HepG2 (cell line): ENCODE measurements at regions not wholly inside any gene's neighbourhood (a gene's known extent, or its start where the extent isn't known, plus 50 kb on each side); places are given as distances from the start of the nearest gene placed in this dataset.

Experiments used
- ATAC-seq: fragments of 200-7000 bp; cut with Tn5 transposase; 3 replicates; pipeline ENCODE4 v1.9.1; 2020; ENCODE audit warnings: mild to moderate bottlenecking, moderate library complexity
- BruUV-seq: library from RNA; stranded (reverse); fragments of 400-500 nt; replicated peaks from 2 replicates; lab custom pipeline; 2021; lab: Mats Ljungman, UMichigan
- CTCF ChIA-PET: fragments of 300-600 bp; formaldehyde crosslinking; extraction: SDS; loops from one replicate; lab custom pipeline; 2021; ENCODE audit warnings: low total read pairs, inconsistent platforms, low intra/inter-chr PET ratio; lab: Yijun Ruan, JAX
- POLR2A ChIA-PET: fragments of 350-600 bp; sonication (Branson Sonifier 250); formaldehyde crosslinking; loops from one replicate; lab custom pipeline; 2020; ENCODE audit warnings: antibody characterized with exemption, inconsistent platforms; lab: Yijun Ruan, JAX
- DNase-seq: peaks from one replicate; pipeline ENCODE4 v3.0.0-alpha.2; 2015; ENCODE audit warnings: low spot score
- FAIRE-seq: peaks from 3 replicates; lab custom pipeline; 2011; peaks lifted over from hg19 to GRCh38; lab: Jason Lieb, UNC
- H2AFZ ChIP-seq: one replicate; pipeline ENCODE4 v1.6.1; 2011; ENCODE audit warnings: low read length, inconsistent platforms
- H3K27ac ChIP-seq: fragments of 300-600 bp; 3 replicates; pipeline ENCODE4 v1.8.0; 2011; ENCODE audit warnings: mixed run types, mild to moderate bottlenecking, mixed read lengths, low read length, inconsistent platforms; ENCODE audit not compliant: insufficient read depth; ENCODE audit errors: extremely low read length
- H3K27me3 ChIP-seq, 2 experiments: fragments of 200-600 bp in 1 of 2; 2 replicates in 1 of 2; 3 replicates in 1 of 2; pipeline versions ENCODE4 v1.6.0 to v1.8.0; 2011; ENCODE audit warnings: low read length in 2 of 2, mild to moderate bottlenecking in 2 of 2, moderate library complexity in 2 of 2, inconsistent platforms in 1 of 2; ENCODE audit not compliant: insufficient read depth in 2 of 2, control insufficient read depth in 1 of 2
- H3K36me3 ChIP-seq, 2 experiments: fragments of 200-600 bp in 1 of 2; replicated peaks in 1 of 2; 2 replicates in 1 of 2; 3 replicates in 1 of 2; pipeline versions ENCODE4 v1.5.1 to v1.8.0; 2011; ENCODE audit warnings: low read length in 2 of 2, inconsistent platforms in 1 of 2; ENCODE audit not compliant: insufficient read depth in 2 of 2, control insufficient read depth in 1 of 2
- H3K4me1 ChIP-seq: 2 replicates; pipeline ENCODE4 v1.5.1; 2012; ENCODE audit warnings: low read length, inconsistent platforms; ENCODE audit not compliant: insufficient read depth
- H3K4me2 ChIP-seq: 2 replicates; pipeline ENCODE4 v1.6.0; 2011; ENCODE audit warnings: low read depth, low read length, inconsistent platforms
- H3K4me3 ChIP-seq, 3 experiments: fragments of 200-600 bp in 1 of 3; sonication (generic), shearing (Covaris generic) in 1 of 3; replicated peaks in 1 of 3; 2 replicates each; pipeline ENCODE4 v1.5.1; 2011 to 2016; ENCODE audit warnings: low read length in 3 of 3, inconsistent platforms in 2 of 3, low read depth in 2 of 3, mild to moderate bottlenecking in 2 of 3, control low read depth in 1 of 3, mixed read lengths in 1 of 3; ENCODE audit not compliant: insufficient read depth in 1 of 3
- H3K79me2 ChIP-seq: one replicate; pipeline ENCODE4 v1.6.1; 2011; ENCODE audit warnings: low read length, inconsistent platforms; ENCODE audit not compliant: insufficient read depth
- H3K9ac ChIP-seq: 2 replicates; pipeline ENCODE4 v1.6.0; 2011; ENCODE audit warnings: mild to moderate bottlenecking, low read depth, low read length, inconsistent platforms; ENCODE audit not compliant: insufficient read depth
- H3K9me3 ChIP-seq: 2 replicates; pipeline ENCODE4 v1.5.1; 2012; ENCODE audit warnings: mild to moderate bottlenecking, low read length
- H4K20me1 ChIP-seq: 2 replicates; pipeline ENCODE4 v1.6.0; 2011; ENCODE audit warnings: inconsistent platforms, mild to moderate bottlenecking, low read length, moderate library complexity; ENCODE audit not compliant: insufficient read depth
- BCL6 ChIP-seq: IDR thresholded peaks from 2 replicates; pipeline ENCODE4 v1.6.1; 2016; ENCODE audit warnings: missing genetic modification reagents, missing compliant biosample characterization
- CEBPB ChIP-seq: IDR thresholded peaks from 2 replicates; pipeline ENCODE4 v1.6.1; 2011; ENCODE audit warnings: low read depth, low read length, improper control_type of control experiment, borderline replicate concordance
- HNF1A ChIP-seq, 2 experiments: sonication (generic) in 1 of 2; formaldehyde crosslinking in 1 of 2; IDR thresholded peaks; 2 replicates each; pipeline versions ENCODE4 v1.4.0 to v1.6.1; 2016 to 2020; ENCODE audit warnings: borderline replicate concordance in 1 of 2, low read depth in 1 of 2, mild to moderate bottlenecking in 1 of 2, missing genetic modification reagents in 1 of 2
- RXRA ChIP-seq: sonication (generic); formaldehyde crosslinking; IDR thresholded peaks from 2 replicates; pipeline ENCODE4 v1.5.1; 2020; ENCODE audit warnings: missing genetic modification reagents
- SSRP1 ChIP-seq: IDR thresholded peaks from 2 replicates; pipeline ENCODE4 v1.6.1; 2016; ENCODE audit warnings: control low read depth
- TEAD3 ChIP-seq: optimal IDR thresholded peaks from 2 replicates; pipeline ENCODE3; 2016; ENCODE audit warnings: borderline replicate concordance
- THAP11 ChIP-seq: IDR thresholded peaks from 2 replicates; pipeline ENCODE4 v1.6.1; 2016; ENCODE audit warnings: missing biosample characterization, missing genetic modification reagents
- ZBTB2 ChIP-seq: sonication (generic); formaldehyde crosslinking; IDR thresholded peaks from 2 replicates; pipeline ENCODE4 v1.8.0; 2022; ENCODE audit warnings: low read depth, missing genetic modification reagents
- ZFX ChIP-seq: sonication (generic); formaldehyde crosslinking; IDR thresholded peaks from 2 replicates; pipeline ENCODE4 v1.4.0; 2020; ENCODE audit warnings: mild to moderate bottlenecking, low read depth, missing genetic modification reagents, moderate library complexity
- ZKSCAN1 ChIP-seq: fragments of 150-350 bp; IDR thresholded peaks from 2 replicates; pipeline ENCODE4 v1.6.1; 2014; ENCODE audit warnings: low read length
- ZNF780A ChIP-seq: sonication (generic); formaldehyde crosslinking; IDR thresholded peaks from 2 replicates; pipeline ENCODE4 v1.8.0; 2022; ENCODE audit warnings: mild to moderate bottlenecking, missing genetic modification reagents, moderate library complexity
- WGBS: methylation state at CpG from one replicate; pipeline ENCODE4 v1.1.6; 2017; ENCODE audit warnings: low lambda C conversion rate; 5-methylcytosine and 5-hydroxymethylcytosine counted together
- in situ Hi-C: cut with HindIII; loops from 2 replicates; pipeline ENCODE4 v1.10.0; 2017; ENCODE audit warnings: low pct_unique_long_range_greater_than_20kb; ENCODE audit not compliant: extremely low pct_ligation_motif_present
- intact Hi-C: fragments of 100-400 bp; cut with micrococcal nuclease; formaldehyde crosslinking; loops from one replicate; pipeline ENCODE4 v1.10.0; 2022; ENCODE audit not compliant: unreplicated experiment

- 100% methylated on average over 2 of the region's 2 CpGs for WGBS
- FAIRE-seq (no peak), ATAC-seq (no peak), DNase-seq (no peak)
- no peaks in the 10 kb centered on the region for H3K9me3 ChIP-seq
- no peak overlapping the region for H2AFZ ChIP-seq
- H3K79me2 ChIP-seq: no peaks in the 10 kb centered on the region
- H3K4me1 ChIP-seq: peaks cover 53% of the 10 kb centered on the region
- H3K4me3 ChIP-seq: no peak overlapping the region
- peak overlapping the region; percentile 64 for H3K9ac ChIP-seq
- intact Hi-C loops: loop anchor here (10.0 kb wide), 1 partner anchor 133 kb away; no protein-coding TSS in a partner anchor
- POLR2A ChIA-PET: interaction anchor here (1.4 to 4.5 kb wide), 7 partner anchors 10 to 363 kb away, joined by 4 to 54 read pairs (median 7); no protein-coding TSS in a partner anchor
- H3K36me3 ChIP-seq: no peaks in the 10 kb centered on the region
- no TSS peak for BruUV-seq
- peak overlapping the region; percentile 70 for H3K4me2 ChIP-seq
- H4K20me1 ChIP-seq: no peaks in the 10 kb centered on the region
- no peaks in the 10 kb centered on the region for H3K27me3 ChIP-seq
- TF ChIP-seq SSRP1 (CRISPR knock-in tag): 0 out of 2 replicates have a peak, but pooled peaks have one; percentile 13
- TF ChIP-seq ZBTB2 (CRISPR knock-in tag): no peak
- TF ChIP-seq ZKSCAN1: peak; percentile 65; the same call in 1 of the 2 replicates
- TF ChIP-seq, all 625 proteins: peak for 2
- H3K27ac ChIP-seq: peak overlapping the region; percentile 87
- CTCF ChIA-PET: no interaction called here
- in situ Hi-C loops: no loop called here
Measured at GRCh38 chr9:91061506-91061905, 259.9 kb downstream of the SYK start.

GRCh38 chr9:91062281-91062680 lies 260.7 kb downstream of the SYK start:
- intact Hi-C loops: loop anchor here (10.0 kb wide), 1 partner anchor 133 kb away; no protein-coding TSS in a partner anchor
- 81% methylated on average over 2 of the region's 2 CpGs for WGBS
- no peaks in the 10 kb centered on the region for H3K79me2 ChIP-seq
- ChIA-PET CTCF (no interaction called here), POLR2A (interaction anchor here (0.9 to 4.5 kb wide), 8 partner anchors 9 to 364 kb away, joined by 3 to 54 read pairs (median 7); no protein-coding TSS in a partner anchor)
- H3K36me3 ChIP-seq: no peaks in the 10 kb centered on the region
- peaks cover 56% of the 10 kb centered on the region for H3K4me1 ChIP-seq
- H3K9me3 ChIP-seq: no peaks in the 10 kb centered on the region
- no peaks in the 10 kb centered on the region for H3K27me3 ChIP-seq
- in situ Hi-C loops: no loop called here
- H3K4me2 ChIP-seq: no peak overlapping the region
- FAIRE-seq (no peak), ATAC-seq (no peak), DNase-seq (no peak)
- H2AFZ ChIP-seq: no peak overlapping the region
- no peak overlapping the region for H3K4me3 ChIP-seq
- BruUV-seq: no TSS peak
- peak overlapping the region; percentile 4 for H3K27ac ChIP-seq
- H4K20me1 ChIP-seq: no peaks in the 10 kb centered on the region
- no peak overlapping the region for H3K9ac ChIP-seq
- TF ChIP-seq ZFX (CRISPR knock-in tag) (peak; percentile 62), ZNF780A (CRISPR knock-in tag) (no peak), TEAD3 (CRISPR knock-in tag) (no peak), RXRA (CRISPR knock-in tag) (no peak), HNF1A (IDR thresholded peaks at IDR 0.05; ENCODE audit: low read depth) (no peak), HNF1A (CRISPR knock-in tag; IDR thresholded peaks at IDR 0.05; ENCODE audit: borderline replicate concordance) (no peak), THAP11 (peak; percentile 35; the same call in 1 of the 2 replicates), BCL6 (0 out of 2 replicates have a peak, but pooled peaks have one; percentile 11), CEBPB (peak; percentile 40; the same call in 1 of the 2 replicates)
